ENCODE measurements at regions not wholly inside any gene's neighbourhood (a gene's known extent, or its start where the extent isn't known, plus 50 kb on each side); places are given as distances from the start of the nearest gene placed in this dataset.

DNA sequence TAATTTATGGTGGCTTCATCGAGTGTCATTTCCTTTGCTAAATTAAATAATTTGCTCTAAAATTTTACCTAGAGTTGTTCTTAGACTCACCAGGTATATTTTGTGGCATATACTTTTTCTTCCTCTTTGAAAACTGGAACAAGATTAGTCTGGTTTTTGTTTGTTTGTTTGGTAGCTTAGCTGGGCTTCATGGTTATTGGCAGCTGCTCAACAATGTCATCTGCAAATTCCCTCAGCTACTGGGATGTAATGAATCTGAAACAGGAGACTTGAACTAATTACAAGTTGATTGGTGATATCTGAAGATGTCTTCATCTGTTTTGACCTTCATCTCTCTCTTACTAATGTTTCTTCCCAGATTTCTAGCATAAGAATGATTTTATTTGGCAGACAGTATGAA is 270.5 kb upstream of the P2RY1 start:
- no peaks in the 10 kb centered on the region for H3K9me3 Mint-ChIP-seq
- WGBS (ENCODE audit: insufficient coverage), result no CpG with 5 or more reads among the region's 1 CpG
- H3K36me3 Mint-ChIP-seq, result no peaks in the 10 kb centered on the region
- H3K27ac Mint-ChIP-seq, result no peak overlapping the region
- H3K27me3 ChIP-seq (replicated peaks in 1 of 2; ENCODE audit: control insufficient read depth in 2 of 2, extremely low read depth in 1 of 2, insufficient read depth in 2 of 2, low read length in 1 of 2), result no peaks in the 10 kb centered on the region
- DNase-seq, result no peak
- no peaks in the 10 kb centered on the region for H3K36me3 ChIP-seq (ENCODE audit: control insufficient read depth in 2 of 2, extremely low read depth in 1 of 2, insufficient read depth in 1 of 2, low read length in 1 of 2)
- no peaks in the 10 kb centered on the region for H3K9me3 ChIP-seq
- H3K27ac ChIP-seq (ENCODE audit: low read length), result no peak overlapping the region
- ChIA-PET POLR2A (no interaction called here), CTCF (no interaction called here)
- no peak overlapping the region for H3K4me3 ChIP-seq (ENCODE audit: control insufficient read depth in 1 of 2, extremely low read depth in 1 of 2, low read length in 1 of 2)
- peaks cover 0 to 5% of the 10 kb centered on the region in 2 donors for H3K27me3 Mint-ChIP-seq
- H3K4me1 ChIP-seq (ENCODE audit: control insufficient read depth in 1 of 2, extremely low read depth in 1 of 2, insufficient read depth in 2 of 2, low read length in 2 of 2), result no peaks in the 10 kb centered on the region
- H3K4me1 Mint-ChIP-seq, result no peaks in the 10 kb centered on the region
- ATAC-seq (replicated peaks in 1 of 4), result no peak
- H3K4me3 Mint-ChIP-seq, result no peak overlapping the region

DNA sequence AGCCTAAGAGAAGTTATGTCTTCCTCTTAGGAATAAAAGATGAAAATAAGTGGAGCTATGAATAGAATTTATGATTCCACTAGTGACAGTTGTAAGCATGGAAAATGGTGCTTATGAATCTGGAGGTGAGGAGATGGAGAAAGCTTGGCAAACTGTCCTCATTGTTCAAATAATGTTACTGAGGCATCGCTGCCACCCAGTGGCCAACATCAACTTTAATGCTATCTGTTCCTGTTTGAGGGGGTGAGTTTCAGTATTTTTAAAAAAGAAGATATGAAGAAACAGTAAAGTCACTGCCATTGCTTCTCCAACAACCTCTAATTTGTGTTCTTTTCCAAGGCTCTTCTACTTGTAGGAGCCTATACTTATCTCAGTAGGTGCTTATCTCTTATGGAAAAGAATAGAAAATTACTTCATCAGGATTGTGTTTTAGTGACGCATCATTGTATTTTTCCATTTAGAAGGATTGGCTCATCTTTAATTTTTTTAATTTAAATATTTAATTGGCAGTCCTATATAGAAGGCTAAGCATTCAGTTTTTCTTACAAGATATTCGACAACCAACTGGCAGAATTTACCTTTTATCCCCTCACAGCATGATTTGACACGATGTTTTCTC is 260.4 kb upstream of the P2RY1 start:
- Histone ChIP-seq H3K9me3 (no peaks in the 10 kb centered on the region), H3K36me3 (ENCODE audit: control insufficient read depth in 2 of 2, extremely low read depth in 1 of 2, insufficient read depth in 1 of 2, low read length in 1 of 2) (no peaks in the 10 kb centered on the region), H3K27ac (ENCODE audit: low read length) (no peak overlapping the region), H3K4me1 (ENCODE audit: control insufficient read depth in 1 of 2, extremely low read depth in 1 of 2, insufficient read depth in 2 of 2, low read length in 2 of 2) (no peaks in the 10 kb centered on the region), H3K4me3 (ENCODE audit: control insufficient read depth in 1 of 2, extremely low read depth in 1 of 2, low read length in 1 of 2) (no peak overlapping the region), H3K27me3 (replicated peaks in 1 of 2; ENCODE audit: control insufficient read depth in 2 of 2, extremely low read depth in 1 of 2, insufficient read depth in 2 of 2, low read length in 1 of 2) (no peaks in the 10 kb centered on the region)
- H3K4me3 Mint-ChIP-seq, result no peak overlapping the region
- peaks cover 18% of the 10 kb centered on the region in 2 donors for H3K27me3 Mint-ChIP-seq
- ATAC-seq (replicated peaks in 1 of 4) (no peak), DNase-seq (peak in 13 of 35 experiments; percentile 1 to 43 (median 13))
- POLR2A ChIA-PET, result no interaction called here
- WGBS (ENCODE audit: insufficient coverage), result no CpG with 5 or more reads among the region's 4 CpGs
- no peak overlapping the region for H3K27ac Mint-ChIP-seq
- H3K4me1 Mint-ChIP-seq, result no peaks in the 10 kb centered on the region
- CTCF ChIA-PET, result interaction anchor here in 1 of 2 donors (0.7 kb wide), 1 partner anchor 31 kb away, joined by 4 read pairs; no protein-coding TSS in a partner anchor
- H3K9me3 Mint-ChIP-seq, result no peaks in the 10 kb centered on the region
- no peaks in the 10 kb centered on the region for H3K36me3 Mint-ChIP-seq

DNA sequence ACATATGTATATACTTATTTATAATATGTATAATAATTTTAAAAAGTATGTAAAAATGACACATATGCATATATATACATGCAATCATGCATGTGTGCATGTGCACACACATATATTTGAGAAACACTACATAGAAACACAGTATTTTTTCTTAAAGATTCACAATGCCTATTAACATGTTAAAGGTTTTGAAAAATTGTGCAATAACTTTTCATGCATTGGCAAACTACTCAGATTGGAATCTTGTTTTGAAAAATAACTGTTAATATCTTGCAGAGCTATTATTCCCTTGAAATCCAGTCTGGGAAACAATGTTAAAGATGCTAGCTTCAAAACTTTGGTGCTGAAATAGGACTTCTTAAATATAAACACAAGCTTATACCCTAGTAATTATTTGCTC is 256.2 kb upstream of the P2RY1 start:
- Histone ChIP-seq H3K27ac (ENCODE audit: low read length) (no peak overlapping the region), H3K4me1 (ENCODE audit: control insufficient read depth in 1 of 2, extremely low read depth in 1 of 2, insufficient read depth in 2 of 2, low read length in 2 of 2) (no peaks in the 10 kb centered on the region), H3K36me3 (ENCODE audit: control insufficient read depth in 2 of 2, extremely low read depth in 1 of 2, insufficient read depth in 1 of 2, low read length in 1 of 2) (no peaks in the 10 kb centered on the region), H3K9me3 (no peaks in the 10 kb centered on the region), H3K27me3 (replicated peaks in 1 of 2; ENCODE audit: control insufficient read depth in 2 of 2, extremely low read depth in 1 of 2, insufficient read depth in 2 of 2, low read length in 1 of 2) (no peaks in the 10 kb centered on the region), H3K4me3 (ENCODE audit: control insufficient read depth in 1 of 2, extremely low read depth in 1 of 2, low read length in 1 of 2) (no peak overlapping the region)
- Mint-ChIP-seq H3K27ac (no peak overlapping the region), H3K9me3 (no peaks in the 10 kb centered on the region), H3K27me3 (peaks cover 13% of the 10 kb centered on the region in 2 donors), H3K4me1 (no peaks in the 10 kb centered on the region), H3K4me3 (no peak overlapping the region), H3K36me3 (no peaks in the 10 kb centered on the region)
- ChIA-PET CTCF (no interaction called here), POLR2A (no interaction called here)
- ATAC-seq (replicated peaks in 1 of 4), result no peak
- DNase-seq, result no peak

DNA sequence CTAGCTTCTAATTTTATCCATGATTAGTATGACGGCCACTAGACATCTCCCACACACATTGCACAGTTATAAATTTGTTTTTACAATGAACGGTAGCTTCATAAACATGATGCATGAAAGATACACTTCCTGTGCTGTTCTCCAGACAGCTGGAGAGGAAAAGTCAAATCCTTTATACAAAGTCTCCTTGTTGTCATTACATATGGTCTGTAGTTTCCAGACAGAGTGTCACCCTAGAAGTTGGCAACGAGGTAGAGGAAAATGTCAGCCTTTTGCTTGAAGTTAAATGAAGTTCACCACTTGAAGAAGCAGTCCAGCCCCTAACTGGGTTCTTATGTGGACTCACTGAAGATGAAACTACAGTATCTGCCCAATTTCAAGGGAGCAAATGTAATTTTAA is 253.0 kb upstream of the P2RY1 start:
- Mint-ChIP-seq H3K4me1 (no peaks in the 10 kb centered on the region), H3K27ac (no peak overlapping the region), H3K4me3 (no peak overlapping the region), H3K9me3 (no peaks in the 10 kb centered on the region), H3K36me3 (no peaks in the 10 kb centered on the region), H3K27me3 (peaks cover 8 to 9% of the 10 kb centered on the region in 2 donors)
- ChIA-PET CTCF (no interaction called here), POLR2A (no interaction called here)
- no CpG with 5 or more reads among the region's 3 CpGs for WGBS (ENCODE audit: insufficient coverage)
- ATAC-seq (replicated peaks in 1 of 4), result no peak
- no peak overlapping the region for H3K27ac ChIP-seq (ENCODE audit: low read length)
- H3K4me3 ChIP-seq (ENCODE audit: control insufficient read depth in 1 of 2, extremely low read depth in 1 of 2, low read length in 1 of 2), result no peak overlapping the region
- no peaks in the 10 kb centered on the region for H3K27me3 ChIP-seq (replicated peaks in 1 of 2; ENCODE audit: control insufficient read depth in 2 of 2, extremely low read depth in 1 of 2, insufficient read depth in 2 of 2, low read length in 1 of 2)
- no peak for DNase-seq
- H3K4me1 ChIP-seq (ENCODE audit: control insufficient read depth in 1 of 2, extremely low read depth in 1 of 2, insufficient read depth in 2 of 2, low read length in 2 of 2), result no peaks in the 10 kb centered on the region
- no peaks in the 10 kb centered on the region for H3K9me3 ChIP-seq
- no peaks in the 10 kb centered on the region for H3K36me3 ChIP-seq (ENCODE audit: control insufficient read depth in 2 of 2, extremely low read depth in 1 of 2, insufficient read depth in 1 of 2, low read length in 1 of 2)

DNA sequence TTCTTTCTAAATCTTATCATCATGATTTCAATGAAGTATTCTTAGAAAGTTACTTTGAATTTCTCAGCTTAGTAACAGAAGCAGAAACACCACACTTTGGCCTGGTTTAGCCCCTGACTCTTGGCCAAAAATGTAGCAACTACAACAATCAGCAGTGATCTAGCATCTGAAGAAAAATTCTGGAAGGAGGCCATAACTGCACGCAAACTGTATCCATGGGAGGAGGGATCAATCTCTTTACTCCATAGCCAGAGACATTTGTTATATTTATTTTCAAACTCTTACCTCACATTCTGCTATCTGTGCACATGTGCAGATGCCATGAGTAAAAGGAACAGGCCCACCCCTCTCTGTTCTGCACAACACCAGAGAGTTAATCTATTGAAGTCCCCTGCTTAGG is 251.0 kb upstream of the P2RY1 start:
- Histone ChIP-seq H3K27me3 (replicated peaks in 1 of 2; ENCODE audit: control insufficient read depth in 2 of 2, extremely low read depth in 1 of 2, insufficient read depth in 2 of 2, low read length in 1 of 2) (no peaks in the 10 kb centered on the region), H3K9me3 (no peaks in the 10 kb centered on the region), H3K27ac (ENCODE audit: low read length) (no peak overlapping the region), H3K4me3 (ENCODE audit: control insufficient read depth in 1 of 2, extremely low read depth in 1 of 2, low read length in 1 of 2) (no peak overlapping the region), H3K36me3 (ENCODE audit: control insufficient read depth in 2 of 2, extremely low read depth in 1 of 2, insufficient read depth in 1 of 2, low read length in 1 of 2) (no peaks in the 10 kb centered on the region), H3K4me1 (ENCODE audit: control insufficient read depth in 1 of 2, extremely low read depth in 1 of 2, insufficient read depth in 2 of 2, low read length in 2 of 2) (no peaks in the 10 kb centered on the region)
- H3K9me3 Mint-ChIP-seq, result no peaks in the 10 kb centered on the region
- DNase-seq (no peak), ATAC-seq (replicated peaks in 1 of 4) (no peak)
- no peak overlapping the region for H3K4me3 Mint-ChIP-seq
- no CpG with 5 or more reads among the region's 1 CpG for WGBS (ENCODE audit: insufficient coverage)
- H3K4me1 Mint-ChIP-seq, result no peaks in the 10 kb centered on the region
- ChIA-PET CTCF (no interaction called here), POLR2A (no interaction called here)
- no peak overlapping the region for H3K27ac Mint-ChIP-seq
- H3K36me3 Mint-ChIP-seq, result no peaks in the 10 kb centered on the region
- peaks cover 5 to 8% of the 10 kb centered on the region in 2 donors for H3K27me3 Mint-ChIP-seq

DNA sequence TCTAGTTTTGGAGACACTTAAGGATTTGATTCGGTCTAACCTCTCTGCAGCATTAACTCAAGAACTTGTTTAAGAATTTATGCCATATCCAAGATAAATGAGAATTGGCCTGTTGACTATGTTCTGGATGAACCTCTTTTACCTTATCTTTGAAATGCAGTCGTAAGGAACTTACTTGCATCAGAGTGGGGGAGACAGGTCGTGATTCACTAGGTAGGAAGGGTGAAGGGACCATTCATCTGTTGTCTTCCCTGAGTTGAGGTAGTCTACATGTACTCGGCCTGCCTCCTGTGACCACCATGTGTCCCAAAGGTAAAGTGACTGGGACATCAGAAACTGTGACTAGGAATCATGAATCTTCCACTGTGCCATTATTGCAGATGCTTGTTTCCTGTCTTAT is 248.0 kb upstream of the P2RY1 start:
- Mint-ChIP-seq H3K27me3 (peaks cover 5 to 7% of the 10 kb centered on the region in 2 donors), H3K4me1 (no peaks in the 10 kb centered on the region), H3K36me3 (no peaks in the 10 kb centered on the region), H3K4me3 (no peak overlapping the region), H3K27ac (no peak overlapping the region), H3K9me3 (no peaks in the 10 kb centered on the region)
- H3K36me3 ChIP-seq (ENCODE audit: control insufficient read depth in 2 of 2, extremely low read depth in 1 of 2, insufficient read depth in 1 of 2, low read length in 1 of 2), result no peaks in the 10 kb centered on the region
- ChIA-PET POLR2A (no interaction called here), CTCF (no interaction called here)
- no peak for ATAC-seq (replicated peaks in 1 of 4)
- 100% methylated on average over 1 of the region's 4 CpGs for WGBS (ENCODE audit: insufficient coverage)
- no peaks in the 10 kb centered on the region for H3K4me1 ChIP-seq (ENCODE audit: control insufficient read depth in 1 of 2, extremely low read depth in 1 of 2, insufficient read depth in 2 of 2, low read length in 2 of 2)
- DNase-seq, result no peak
- H3K27me3 ChIP-seq (replicated peaks in 1 of 2; ENCODE audit: control insufficient read depth in 2 of 2, extremely low read depth in 1 of 2, insufficient read depth in 2 of 2, low read length in 1 of 2), result no peaks in the 10 kb centered on the region
- H3K9me3 ChIP-seq, result no peaks in the 10 kb centered on the region
- H3K27ac ChIP-seq (ENCODE audit: low read length), result no peak overlapping the region
- H3K4me3 ChIP-seq (ENCODE audit: control insufficient read depth in 1 of 2, extremely low read depth in 1 of 2, low read length in 1 of 2), result no peak overlapping the region

DNA sequence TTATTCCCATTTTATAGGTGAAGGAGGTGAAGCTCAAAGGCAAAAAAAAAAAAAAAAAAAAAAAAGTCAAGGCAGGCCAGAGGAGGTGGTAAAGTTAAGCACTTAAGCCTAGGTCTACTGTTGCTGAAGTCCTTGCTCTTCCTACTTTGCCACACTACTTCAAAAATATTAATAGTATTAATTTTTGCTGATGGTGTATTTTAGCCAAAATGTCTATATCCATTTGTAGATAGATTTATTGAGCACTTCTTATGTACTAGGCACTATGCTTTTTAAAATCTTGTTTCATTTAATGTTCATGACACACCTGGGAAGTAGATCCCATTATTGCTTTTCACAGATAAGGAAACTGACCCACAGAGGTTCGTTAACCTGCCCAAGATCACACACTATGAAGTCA is 247.1 kb upstream of the P2RY1 start:
- ChIA-PET POLR2A (interaction anchor here in 1 of 2 donors (0.6 kb wide), 2 partner anchors 19 to 1074 kb away, joined by 6 read pairs; no protein-coding TSS in a partner anchor), CTCF (no interaction called here)
- Histone ChIP-seq H3K27ac (ENCODE audit: low read length) (no peak overlapping the region), H3K36me3 (ENCODE audit: control insufficient read depth in 2 of 2, extremely low read depth in 1 of 2, insufficient read depth in 1 of 2, low read length in 1 of 2) (no peaks in the 10 kb centered on the region), H3K4me3 (ENCODE audit: control insufficient read depth in 1 of 2, extremely low read depth in 1 of 2, low read length in 1 of 2) (no peak overlapping the region), H3K9me3 (no peaks in the 10 kb centered on the region), H3K27me3 (replicated peaks in 1 of 2; ENCODE audit: control insufficient read depth in 2 of 2, extremely low read depth in 1 of 2, insufficient read depth in 2 of 2, low read length in 1 of 2) (no peaks in the 10 kb centered on the region), H3K4me1 (ENCODE audit: control insufficient read depth in 1 of 2, extremely low read depth in 1 of 2, insufficient read depth in 2 of 2, low read length in 2 of 2) (no peaks in the 10 kb centered on the region)
- Mint-ChIP-seq H3K36me3 (no peaks in the 10 kb centered on the region), H3K27ac (no peak overlapping the region), H3K4me1 (peaks cover 0 to under 1% (median 0%) of the 10 kb centered on the region in 3 donors), H3K27me3 (peaks cover 5 to 7% of the 10 kb centered on the region in 2 donors), H3K9me3 (no peaks in the 10 kb centered on the region), H3K4me3 (no peak overlapping the region)
- ATAC-seq (replicated peaks in 1 of 4) (no peak), DNase-seq (no peak)
- WGBS (ENCODE audit: insufficient coverage), result 57% methylated on average over 1 of the region's 1 CpG

All from T-cell (primary cell).